Right lobe of liver (tissue), 4 donors: ENCODE measurements at regions not wholly inside any gene's neighbourhood (a gene's known extent, or its start where the extent isn't known, plus 50 kb on each side); places are given as distances from the start of the nearest gene placed in this dataset.

Source experiments
- CTCF ChIP-seq, 4 donors: fragments of 200-600 bp in 3 of 4; fragments of 450-650 bp in 1 of 4; IDR thresholded peaks; one replicate each; pipeline versions ENCODE4 v1.5.1 to v1.8.0; 2016 to 2022; ENCODE audit warnings: antibody characterized with exemption in 4 of 4, mild to moderate bottlenecking in 2 of 4
- POLR2A ChIP-seq: fragments of 450-650 bp; IDR thresholded peaks from one replicate; pipeline ENCODE4 v1.6.1; 2017; ENCODE audit warnings: antibody characterized with exemption, mild to moderate bottlenecking
- donor health status: DM: no; HTN: no; CAD: no.
- donor health status: DM: no; HTN: no; CAD: no.
- donor health status: DM: no; HTN: yes; CAD: no.

DNA sequence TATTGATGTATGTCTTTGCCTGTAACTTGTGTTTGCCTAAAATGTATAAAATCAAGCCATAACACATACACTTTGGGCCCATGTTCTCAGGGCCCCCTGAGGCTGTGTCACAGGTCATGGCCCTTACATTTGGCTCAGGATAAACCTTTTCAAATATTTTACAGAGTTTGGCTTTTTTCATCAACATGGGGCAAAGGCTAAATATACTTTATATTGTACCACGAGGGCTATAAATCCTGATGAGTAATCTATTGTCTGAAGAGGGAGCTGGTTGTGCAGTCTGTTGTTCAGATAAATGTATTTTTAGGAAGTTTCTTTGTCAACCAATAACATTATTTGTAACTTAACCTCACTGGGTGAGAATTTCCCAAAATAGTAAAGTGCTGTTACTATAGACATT lies 404.6 kb upstream of the DDI1 start:
- TF ChIP-seq CTCF (IDR thresholded peaks at IDR 0.05) (no peak), POLR2A (no peak)
